A549 (cell line): ENCODE measurements at regions not wholly inside any gene's neighbourhood (a gene's known extent, or its start where the extent isn't known, plus 50 kb on each side); places are given as distances from the start of the nearest gene placed in this dataset.
A peak's percentile ranks its signal among the peaks of the same experiment; 100 is the strongest.

ENCODE experiments used
- ATAC-seq, 2 experiments: fragments of 200-7000 bp in 1 of 2; fragments of >200 bp in 1 of 2; cut with Nextera tagmentation in 1 of 2; cut with Tn5 transposase in 1 of 2; 3 replicates each; pipeline versions ENCODE4 v1.8.0 to v1.9.1; 2018 to 2020; ENCODE audit warnings: mild to moderate bottlenecking in 1 of 2, moderate library complexity in 1 of 2
- CTCF ChIA-PET: fragments of 300-600 bp; sonication (Branson Sonifier 250); formaldehyde crosslinking; extraction: SDS; loops from one replicate; lab custom pipeline; 2021; ENCODE audit warnings: antibody characterized with exemption, inconsistent platforms; lab: Yijun Ruan, JAX
- POLR2A ChIA-PET: fragments of 350-600 bp; formaldehyde crosslinking; extraction: SDS; loops from one replicate; lab custom pipeline; 2021; ENCODE audit warnings: antibody characterized with exemption, inconsistent platforms; lab: Yijun Ruan, JAX
- DNase-seq, 2 experiments: peaks; one replicate each; pipeline versions ENCODE4 v3.0.0 to v3.0.0-alpha.2; 2011 to 2016; ENCODE audit warnings: low read depth in 1 of 2, low spot score in 1 of 2
- FAIRE-seq: peaks from 2 replicates; lab custom pipeline; 2011; peaks lifted over from hg19 to GRCh38; lab: Jason Lieb, UNC
- H3K27ac ChIP-seq, 2 experiments: fragments of >200 bp; sonication (Bioruptor Twin); formaldehyde crosslinking; 3 replicates each; pipeline ENCODE4 v1.5.1; 2016 to 2017
- H3K4me1 ChIP-seq: fragments of >200 bp; sonication (Bioruptor Twin); formaldehyde crosslinking; 3 replicates; pipeline ENCODE4 v1.6.1; 2016
- H3K4me2 ChIP-seq: fragments of >200 bp; sonication (Bioruptor Twin); formaldehyde crosslinking; 3 replicates; pipeline ENCODE4 v1.6.1; 2016
- H3K4me3 ChIP-seq: fragments of >200 bp; sonication (Bioruptor Twin); formaldehyde crosslinking; 3 replicates; pipeline ENCODE4 v1.5.1; 2016
- H3K9me3 ChIP-seq: fragments of >200 bp; sonication (Bioruptor Twin); formaldehyde crosslinking; 3 replicates; pipeline ENCODE4 v1.6.1; 2016
- E2F6 ChIP-seq: IDR thresholded peaks from 2 replicates; pipeline ENCODE4 v1.6.1; 2012; ENCODE audit warnings: low read depth, borderline replicate concordance
- EHMT2 ChIP-seq: fragments of 200-600 bp; sonication (generic); IDR thresholded peaks from 2 replicates; pipeline ENCODE4 v1.6.1; 2016; ENCODE audit warnings: antibody characterized with exemption, low read depth, mild to moderate bottlenecking, moderate library complexity
- HDAC2 ChIP-seq: fragments of 200-600 bp; sonication (generic); IDR thresholded peaks from 2 replicates; pipeline ENCODE4 v1.6.1; 2016
- HMGXB4 ChIP-seq: fragments of 250-450 bp; sonication (Bioruptor Pico); IDR thresholded peaks from 2 replicates; pipeline ENCODE4 v1.5.0; 2021; ENCODE audit warnings: mild to moderate bottlenecking, moderate library complexity, borderline replicate concordance
- HOXA7 ChIP-seq: fragments of 250-450 bp; sonication (Bioruptor Pico); IDR thresholded peaks from 2 replicates; pipeline ENCODE4 v1.5.0; 2020; ENCODE audit warnings: mild to moderate bottlenecking, moderate library complexity
- KDM5A ChIP-seq: fragments of 200-600 bp; sonication (generic); IDR thresholded peaks from 2 replicates; pipeline ENCODE4 v1.6.1; 2016; ENCODE audit warnings: antibody characterized with exemption, mild to moderate bottlenecking
- MAFK ChIP-seq: fragments of 450-650 bp; IDR thresholded peaks from 2 replicates; pipeline ENCODE4 v1.6.1; 2014; ENCODE audit not compliant: partially characterized antibody
- PBX3 ChIP-seq: IDR thresholded peaks from 2 replicates; pipeline ENCODE4 v1.6.1; 2012
- PHF8 ChIP-seq: fragments of 200-600 bp; sonication (generic); IDR thresholded peaks from 2 replicates; pipeline ENCODE4 v1.6.1; 2016; ENCODE audit warnings: low read depth, mild to moderate bottlenecking, antibody characterized with exemption, moderate library complexity, borderline replicate concordance
- POLR2AphosphoS2 ChIP-seq: conservative IDR thresholded peaks from 2 replicates; pipeline ENCODE4 v1.6.1; 2012; ENCODE audit warnings: low read length, improper control_type of control experiment, inconsistent platforms
- REST ChIP-seq: fragments of 200-600 bp; sonication (generic); IDR thresholded peaks from 2 replicates; pipeline ENCODE4 v1.6.1; 2016; ENCODE audit warnings: antibody characterized with exemption, mild to moderate bottlenecking, moderate library complexity
- RFX5 ChIP-seq: fragments of 450-650 bp; IDR thresholded peaks from 2 replicates; pipeline ENCODE4 v1.7.1; 2014; ENCODE audit warnings: antibody characterized with exemption, mild to moderate bottlenecking, moderate library complexity
- RNF2 ChIP-seq: fragments of 200-600 bp; sonication (generic); IDR thresholded peaks from 2 replicates; pipeline ENCODE4 v1.6.1; 2016; ENCODE audit warnings: low read depth, mild to moderate bottlenecking, antibody characterized with exemption, moderate library complexity, borderline replicate concordance
- SMC3 ChIP-seq: fragments of >200 bp; sonication (Bioruptor Twin); formaldehyde crosslinking; IDR thresholded peaks from 3 replicates; pipeline ENCODE4 v1.6.1; 2018; ENCODE audit warnings: inconsistent platforms
- TFCP2L1 ChIP-seq: fragments of 250-450 bp; sonication (Bioruptor Pico); IDR thresholded peaks from 2 replicates; pipeline ENCODE4 v1.5.0; 2021; ENCODE audit warnings: mild to moderate bottlenecking
- ZC3H11A ChIP-seq: fragments of 450-650 bp; IDR thresholded peaks from 2 replicates; pipeline ENCODE4 v1.6.1; 2014; ENCODE audit warnings: antibody characterized with exemption, mild to moderate bottlenecking
- ZFP36 ChIP-seq: fragments of 450-650 bp; IDR thresholded peaks from 2 replicates; pipeline ENCODE4 v1.6.1; 2014; ENCODE audit warnings: borderline replicate concordance; ENCODE audit not compliant: partially characterized antibody
- ZNF302 ChIP-seq: fragments of 250-450 bp; sonication (Bioruptor Pico); IDR thresholded peaks from 2 replicates; pipeline ENCODE4 v1.9.0; 2021; ENCODE audit warnings: inconsistent platforms, mild to moderate bottlenecking, moderate library complexity
- ZSCAN20 ChIP-seq: fragments of 250-450 bp; sonication (Bioruptor Pico); IDR thresholded peaks from 2 replicates; pipeline ENCODE4 v1.8.0; 2022; ENCODE audit warnings: mild to moderate bottlenecking, moderate library complexity
- WGBS: methylation state at CpG from one replicate; pipeline ENCODE4 v1.1.6; 2017; ENCODE audit errors: missing lambda C conversion rate; 5-methylcytosine and 5-hydroxymethylcytosine counted together

- ATAC-seq: no peak
- ChIA-PET POLR2A (no interaction called here), CTCF (interaction anchor here (1.7 kb wide), 1 partner anchor 25 kb away, joined by 5 read pairs; no protein-coding TSS in a partner anchor)
- WGBS: 97% methylated on average over 2 of the region's 2 CpGs
- H3K9me3 ChIP-seq: no peaks in the 10 kb centered on the region
- TF ChIP-seq ZSCAN20 (no peak), ZC3H11A (no peak), PBX3 (no peak)
- no peak for FAIRE-seq
- H3K27ac ChIP-seq: no peak overlapping the region
- H3K4me1 ChIP-seq: peaks cover 22% of the 10 kb centered on the region
- no peak overlapping the region for H3K4me2 ChIP-seq
- no peak for DNase-seq
- H3K4me3 ChIP-seq: no peak overlapping the region
These were observed 544.1 kb downstream of the TUSC7 start for GRCh38 chr3:117253636-117254035.

GRCh38 chr3:117254985-117255384 lies 545.4 kb downstream of the TUSC7 start:
- no peaks in the 10 kb centered on the region for H3K9me3 ChIP-seq
- DNase-seq (no peak), ATAC-seq (no peak), FAIRE-seq (no peak)
- TF ChIP-seq REST: no peak
- peak; percentile 80 for TF ChIP-seq MAFK
- no peak for TF ChIP-seq HOXA7
- CTCF ChIA-PET: no interaction called here
- 89% methylated on average over 3 of the region's 3 CpGs for WGBS
- POLR2A ChIA-PET: no interaction called here
- peaks cover 16% of the 10 kb centered on the region for H3K4me1 ChIP-seq
- H3K27ac ChIP-seq: no peak overlapping the region
- H3K4me2 ChIP-seq: no peak overlapping the region
- no peak overlapping the region for H3K4me3 ChIP-seq

GRCh38 chr3:117255736-117256135 lies 546.2 kb downstream of the TUSC7 start:
- H3K4me2 ChIP-seq: no peak overlapping the region
- ChIA-PET POLR2A (no interaction called here), CTCF (no interaction called here)
- 90% methylated on average over 1 of the region's 1 CpG for WGBS
- H3K9me3 ChIP-seq: no peaks in the 10 kb centered on the region
- peaks cover 16% of the 10 kb centered on the region for H3K4me1 ChIP-seq
- TF ChIP-seq KDM5A (no peak), EHMT2 (no peak), TFCP2L1 (CRISPR knock-in tag) (no peak), HDAC2 (no peak), MAFK (no peak), RNF2 (no peak), SMC3 (no peak), E2F6 (no peak), RFX5 (no peak), ZC3H11A (no peak), PHF8 (no peak), ZFP36 (no peak), POLR2AphosphoS2 (no peak), HMGXB4 (CRISPR knock-in tag) (no peak), PBX3 (no peak), ZNF302 (CRISPR knock-in tag) (no peak)
- TF ChIP-seq, all 56 proteins: peak for 0
- ATAC-seq: no peak
- H3K4me3 ChIP-seq: no peak overlapping the region
- DNase-seq: no peak
- no peak overlapping the region for H3K27ac ChIP-seq
- no peak for FAIRE-seq
